ENCODE measurements at regions not wholly inside any gene's neighbourhood (a gene's known extent, or its start where the extent isn't known, plus 50 kb on each side); places are given as distances from the start of the nearest gene placed in this dataset.

DNA sequence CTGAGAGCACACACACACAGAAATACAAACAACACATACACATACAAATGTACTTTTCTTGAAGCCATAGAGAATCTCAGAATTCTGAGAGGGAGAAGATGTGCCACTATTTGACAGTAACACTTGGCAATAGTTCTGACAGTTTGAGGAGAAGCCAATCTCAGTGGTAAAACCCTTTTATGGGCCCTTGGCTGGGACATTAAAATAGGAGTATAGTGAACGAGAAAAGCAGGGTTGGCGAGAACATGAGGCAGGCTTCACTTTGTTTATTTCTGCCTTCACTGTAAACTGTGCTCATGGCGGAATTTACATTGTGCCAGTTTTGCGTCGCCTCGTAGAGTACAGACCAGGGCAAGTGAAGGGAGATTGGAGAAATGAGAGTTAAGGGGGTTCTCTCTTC, 449.4 kb upstream of the POU3F3 start:
- Histone ChIP-seq H3K36me3 (ENCODE audit: control insufficient read depth, insufficient read depth, low read length) (no peaks in the 10 kb centered on the region), H3K79me2 (no peaks in the 10 kb centered on the region), H3K4me2 (ENCODE audit: low read length) (no peak overlapping the region), H3K9ac (no peak overlapping the region), H3K9me3 (ENCODE audit: control insufficient read depth, low read length) (no peaks in the 10 kb centered on the region), H2AFZ (no peak overlapping the region), H3K4me1 (no peaks in the 10 kb centered on the region), H3K4me3 (ENCODE audit: low read depth, low read length) (no peak overlapping the region), H3K27ac (no peak overlapping the region), H3K27me3 (ENCODE audit: control insufficient read depth, insufficient read depth, low read length) (no peaks in the 10 kb centered on the region)
- TF ChIP-seq, protein P1, sequence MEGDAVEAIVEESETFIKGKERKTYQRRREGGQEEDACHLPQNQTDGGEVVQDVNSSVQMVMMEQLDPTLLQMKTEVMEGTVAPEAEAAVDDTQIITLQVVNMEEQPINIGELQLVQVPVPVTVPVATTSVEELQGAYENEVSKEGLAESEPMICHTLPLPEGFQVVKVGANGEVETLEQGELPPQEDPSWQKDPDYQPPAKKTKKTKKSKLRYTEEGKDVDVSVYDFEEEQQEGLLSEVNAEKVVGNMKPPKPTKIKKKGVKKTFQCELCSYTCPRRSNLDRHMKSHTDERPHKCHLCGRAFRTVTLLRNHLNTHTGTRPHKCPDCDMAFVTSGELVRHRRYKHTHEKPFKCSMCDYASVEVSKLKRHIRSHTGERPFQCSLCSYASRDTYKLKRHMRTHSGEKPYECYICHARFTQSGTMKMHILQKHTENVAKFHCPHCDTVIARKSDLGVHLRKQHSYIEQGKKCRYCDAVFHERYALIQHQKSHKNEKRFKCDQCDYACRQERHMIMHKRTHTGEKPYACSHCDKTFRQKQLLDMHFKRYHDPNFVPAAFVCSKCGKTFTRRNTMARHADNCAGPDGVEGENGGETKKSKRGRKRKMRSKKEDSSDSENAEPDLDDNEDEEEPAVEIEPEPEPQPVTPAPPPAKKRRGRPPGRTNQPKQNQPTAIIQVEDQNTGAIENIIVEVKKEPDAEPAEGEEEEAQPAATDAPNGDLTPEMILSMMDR (IDR thresholded peaks at IDR 0.05): no peak

DNA sequence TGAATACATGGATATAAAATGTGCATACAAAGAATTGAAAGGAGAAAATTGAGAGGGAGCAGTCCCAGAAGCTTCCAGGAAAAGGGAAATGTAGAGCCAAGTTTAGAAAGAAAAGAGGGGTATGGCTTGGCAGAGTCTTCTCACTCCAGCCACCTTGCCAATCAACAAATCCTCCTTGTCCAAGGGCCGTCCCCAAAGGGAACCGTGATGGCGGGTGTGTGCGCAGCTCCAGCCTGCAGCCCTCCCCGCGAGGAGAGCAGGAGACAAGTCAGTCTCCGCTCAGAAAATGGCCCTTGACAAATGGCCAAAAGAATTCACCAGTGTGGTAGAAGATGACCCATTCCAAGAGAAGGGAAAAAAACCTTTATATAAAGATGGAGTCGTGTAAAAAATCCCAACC, 448.3 kb upstream of the POU3F3 start:
- H3K79me2 ChIP-seq: no peaks in the 10 kb centered on the region
- TF ChIP-seq, protein P1 (IDR thresholded peaks at IDR 0.05): no peak

DNA sequence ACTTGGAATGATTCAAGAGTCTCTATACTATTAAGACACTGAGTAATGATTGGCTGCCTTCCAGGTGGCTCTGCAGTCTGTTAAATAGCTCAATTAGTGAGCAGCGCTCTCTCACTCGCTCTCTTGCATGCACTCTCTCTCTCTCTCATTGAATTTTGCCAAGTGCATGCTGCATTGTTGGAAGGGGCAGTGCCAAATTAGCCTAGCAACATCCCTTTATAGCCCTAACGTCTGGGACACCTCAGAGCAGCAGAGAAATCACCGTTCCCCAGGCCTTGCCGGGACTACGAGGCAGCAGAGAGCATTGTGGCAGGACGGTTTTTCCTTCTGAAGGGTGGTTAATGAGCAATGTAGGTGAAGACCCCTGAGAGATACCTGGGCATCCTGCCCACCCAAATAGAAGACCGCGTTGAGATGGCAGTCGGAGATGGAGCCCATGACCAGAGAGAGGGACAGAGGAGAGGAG, 447.6 kb upstream of the POU3F3 start:
- no peaks in the 10 kb centered on the region for H3K4me1 ChIP-seq
- TF ChIP-seq, protein P1 (IDR thresholded peaks at IDR 0.05): no peak
- no peak overlapping the region for H3K27ac ChIP-seq
- no peak overlapping the region for H2AFZ ChIP-seq
- no peaks in the 10 kb centered on the region for H3K36me3 ChIP-seq (ENCODE audit: control insufficient read depth, insufficient read depth, low read length)
- no peaks in the 10 kb centered on the region for H3K79me2 ChIP-seq
- no peaks in the 10 kb centered on the region for H3K9me3 ChIP-seq (ENCODE audit: control insufficient read depth, low read length)
- H3K27me3 ChIP-seq (ENCODE audit: control insufficient read depth, insufficient read depth, low read length): no peaks in the 10 kb centered on the region
- no peak overlapping the region for H3K4me2 ChIP-seq (ENCODE audit: low read length)
- no peak overlapping the region for H3K4me3 ChIP-seq (ENCODE audit: low read depth, low read length)
- H3K9ac ChIP-seq: no peak overlapping the region

More for the DNA sequence above, 448.3 kb upstream of the POU3F3 start:
- no peak overlapping the region for H3K4me2 ChIP-seq (ENCODE audit: low read length)
- H3K36me3 ChIP-seq (ENCODE audit: control insufficient read depth, insufficient read depth, low read length): no peaks in the 10 kb centered on the region
- no peak overlapping the region for H3K27ac ChIP-seq
- no peaks in the 10 kb centered on the region for H3K27me3 ChIP-seq (ENCODE audit: control insufficient read depth, insufficient read depth, low read length)
- H3K9ac ChIP-seq: no peak overlapping the region
- H2AFZ ChIP-seq: no peak overlapping the region
- no peaks in the 10 kb centered on the region for H3K4me1 ChIP-seq
- no peak overlapping the region for H3K4me3 ChIP-seq (ENCODE audit: low read depth, low read length)
- H3K9me3 ChIP-seq (ENCODE audit: control insufficient read depth, low read length): no peaks in the 10 kb centered on the region

DNA sequence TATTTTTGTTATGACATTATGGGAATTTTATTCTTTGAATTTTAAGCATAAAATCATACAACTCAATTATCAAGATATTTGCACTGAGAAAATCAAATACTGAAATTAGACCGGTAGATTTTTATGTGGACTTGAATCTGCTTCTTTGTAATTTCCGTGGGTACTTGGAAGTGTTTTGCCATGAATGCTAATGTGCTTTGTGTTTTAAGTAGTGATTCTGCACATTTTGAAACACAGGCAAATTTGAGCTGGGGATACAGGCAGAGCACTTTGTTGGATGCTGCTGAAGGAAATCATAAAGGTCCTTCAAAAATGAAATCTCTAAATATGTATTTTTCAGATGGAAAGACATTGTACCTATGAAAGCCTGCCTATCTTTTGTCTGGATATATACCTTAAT, 446.3 kb upstream of the POU3F3 start:
- TF ChIP-seq, protein P1 (IDR thresholded peaks at IDR 0.05): no peak
- H3K27ac ChIP-seq: no peak overlapping the region
- H3K9me3 ChIP-seq (ENCODE audit: control insufficient read depth, low read length): no peaks in the 10 kb centered on the region
- no peaks in the 10 kb centered on the region for H3K4me1 ChIP-seq
- no peaks in the 10 kb centered on the region for H3K27me3 ChIP-seq (ENCODE audit: control insufficient read depth, insufficient read depth, low read length)
- no peaks in the 10 kb centered on the region for H3K36me3 ChIP-seq (ENCODE audit: control insufficient read depth, insufficient read depth, low read length)
- H3K4me2 ChIP-seq (ENCODE audit: low read length): no peak overlapping the region
- no peak overlapping the region for H3K9ac ChIP-seq
- no peak overlapping the region for H2AFZ ChIP-seq
- H3K79me2 ChIP-seq: no peaks in the 10 kb centered on the region
- no peak overlapping the region for H3K4me3 ChIP-seq (ENCODE audit: low read depth, low read length)

DNA sequence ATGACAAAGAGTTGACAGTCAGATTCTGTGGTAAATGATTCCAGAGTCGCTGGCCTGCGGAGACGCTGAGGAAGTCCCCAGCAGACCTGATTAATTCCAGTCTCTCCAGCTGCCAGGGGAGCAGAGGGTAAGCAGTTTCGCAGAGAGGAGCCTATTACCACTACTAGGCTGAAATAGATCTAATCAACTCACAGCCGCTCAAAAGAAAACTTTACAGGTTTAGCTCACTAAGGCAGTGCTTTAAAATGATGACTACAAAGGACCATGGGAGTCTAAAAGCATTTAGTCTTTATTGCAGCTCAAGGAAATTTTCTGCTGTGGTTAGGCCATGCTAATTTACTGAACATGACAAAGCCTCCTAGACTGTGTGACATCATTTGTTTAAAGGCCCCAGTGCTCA, 445.6 kb upstream of the POU3F3 start:
- Histone ChIP-seq H3K9me3 (ENCODE audit: control insufficient read depth, low read length) (no peaks in the 10 kb centered on the region), H3K79me2 (no peaks in the 10 kb centered on the region), H3K4me1 (no peaks in the 10 kb centered on the region), H3K27ac (no peak overlapping the region), H3K4me3 (ENCODE audit: low read depth, low read length) (no peak overlapping the region), H3K4me2 (ENCODE audit: low read length) (no peak overlapping the region), H3K36me3 (ENCODE audit: control insufficient read depth, insufficient read depth, low read length) (no peaks in the 10 kb centered on the region), H2AFZ (no peak overlapping the region), H3K9ac (no peak overlapping the region), H3K27me3 (ENCODE audit: control insufficient read depth, insufficient read depth, low read length) (no peaks in the 10 kb centered on the region)
- TF ChIP-seq, protein P1 (IDR thresholded peaks at IDR 0.05): no peak
